ENCODE measurements at regions not wholly inside any gene's neighbourhood (a gene's known extent, or its start where the extent isn't known, plus 50 kb on each side); places are given as distances from the start of the nearest gene placed in this dataset.

- DNase-seq (ENCODE audit: low read depth) = no peak
These were observed 233.4 kb downstream of the MTX2 start for GRCh38 chr2:176502619-176503018.

GRCh38 chr2:176503776-176504175 lies 234.5 kb downstream of the MTX2 start:
- no peak for DNase-seq (ENCODE audit: low read depth)

- DNase-seq (ENCODE audit: low read depth) = no peak
These were observed 235.2 kb downstream of the MTX2 start for GRCh38 chr2:176504440-176504839.

- DNase-seq (ENCODE audit: low read depth) = no peak
These were observed 238.5 kb downstream of the MTX2 start for GRCh38 chr2:176507786-176508185.

- DNase-seq (ENCODE audit: low read depth) = no peak
These were observed 239.1 kb downstream of the MTX2 start for GRCh38 chr2:176508374-176508773.

GRCh38 chr2:176508984-176509740 lies 239.9 kb downstream of the MTX2 start:
- DNase-seq (ENCODE audit: low read depth) = no peak

- DNase-seq (ENCODE audit: low read depth) = no peak
These were observed 245.0 kb downstream of the MTX2 start for GRCh38 chr2:176514276-176514675.

- DNase-seq (ENCODE audit: low read depth) = peak; percentile 4
These were observed 245.7 kb downstream of the MTX2 start for GRCh38 chr2:176514805-176515500.

GRCh38 chr2:176516051-176516602 lies 246.9 kb downstream of the MTX2 start:
- DNase-seq (ENCODE audit: low read depth) = no peak

GRCh38 chr2:176518823-176519222 lies 249.6 kb downstream of the MTX2 start:
- DNase-seq (ENCODE audit: low read depth) = no peak

- no peak for DNase-seq (ENCODE audit: low read depth)
These were observed 252.8 kb downstream of the MTX2 start for GRCh38 chr2:176521878-176522670.

GRCh38 chr2:176525086-176525485 lies 255.8 kb downstream of the MTX2 start:
- no peak for DNase-seq (ENCODE audit: low read depth)

- no peak for DNase-seq (ENCODE audit: low read depth)
These were observed 258.0 kb downstream of the MTX2 start for GRCh38 chr2:176526995-176527901.

GRCh38 chr2:176531608-176532007 lies 262.4 kb downstream of the MTX2 start:
- DNase-seq (ENCODE audit: low read depth) = no peak

- DNase-seq (ENCODE audit: low read depth) = no peak
These were observed 264.4 kb downstream of the MTX2 start for GRCh38 chr2:176533505-176534193.

- no peak for DNase-seq (ENCODE audit: low read depth)
These were observed 265.7 kb downstream of the MTX2 start for GRCh38 chr2:176534798-176535466.

GRCh38 chr2:176535467-176536113 lies 266.3 kb downstream of the MTX2 start:
- DNase-seq (ENCODE audit: low read depth) = no peak

- DNase-seq (ENCODE audit: low read depth) = no peak
These were observed 267.3 kb downstream of the MTX2 start for GRCh38 chr2:176536439-176537133.

GRCh38 chr2:176537932-176538331 lies 268.7 kb downstream of the MTX2 start:
- no peak for DNase-seq (ENCODE audit: low read depth)

Data from iris pigment epithelial cell (primary cell).